ENCODE measurements at regions not wholly inside any gene's neighbourhood (a gene's known extent, or its start where the extent isn't known, plus 50 kb on each side); places are given as distances from the start of the nearest gene placed in this dataset.

GRCh38 chr2:67773851-67774250 lies 289.0 kb downstream of the C1D start:
- no peak for TF ChIP-seq CTCF (conservative IDR thresholded peaks at IDR 0.05; ENCODE audit: low read depth, low read length)
- TF ChIP-seq EZH2 (IDR thresholded peaks at IDR 0.05; ENCODE audit: borderline replicate concordance, low read depth, low read length, poor library complexity, severe bottlenecking): no peak
